ENCODE measurements at regions not wholly inside any gene's neighbourhood (a gene's known extent, or its start where the extent isn't known, plus 50 kb on each side); places are given as distances from the start of the nearest gene placed in this dataset.
"Not testable (repeated sequence)": the region's sequence is repeated elsewhere in the genome, so short reads cannot be mapped to it uniquely, and the experiment has no call there.

DNA sequence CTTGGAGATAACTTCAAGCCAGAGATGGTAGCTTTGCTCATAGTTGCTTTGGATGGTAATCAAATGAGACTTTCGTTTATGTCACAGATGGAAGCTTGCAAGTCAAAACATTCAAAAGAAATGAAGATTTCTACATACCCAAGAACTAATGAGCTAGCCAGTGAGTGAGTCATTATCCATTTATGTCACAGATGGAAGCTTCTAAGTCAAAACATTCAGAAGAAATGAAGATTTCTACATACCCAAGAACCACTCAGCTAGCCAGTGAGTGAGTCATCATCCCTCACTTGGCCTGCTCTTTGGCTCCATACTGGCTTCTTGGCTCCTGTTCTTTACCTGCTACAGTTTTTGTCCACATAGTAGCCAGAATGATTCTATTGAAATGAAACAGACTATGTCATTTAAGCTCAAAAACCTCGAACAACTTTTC, 559.8 kb upstream of the CBLB start:
- Histone ChIP-seq H3K27me3 (ENCODE audit: control insufficient read depth, insufficient read depth, low read length) (no peaks in the 10 kb centered on the region), H3K4me3 (ENCODE audit: low read depth, low read length) (no peak overlapping the region), H3K9ac (ENCODE audit: low read depth, low read length) (no peak overlapping the region), H3K36me3 (ENCODE audit: control insufficient read depth, insufficient read depth, low read length) (no peaks in the 10 kb centered on the region), H3K4me1 (ENCODE audit: control insufficient read depth, insufficient read depth, low read length) (no peaks in the 10 kb centered on the region), H3K9me3 (ENCODE audit: control insufficient read depth, insufficient read depth, low read length) (no peaks in the 10 kb centered on the region)

DNA sequence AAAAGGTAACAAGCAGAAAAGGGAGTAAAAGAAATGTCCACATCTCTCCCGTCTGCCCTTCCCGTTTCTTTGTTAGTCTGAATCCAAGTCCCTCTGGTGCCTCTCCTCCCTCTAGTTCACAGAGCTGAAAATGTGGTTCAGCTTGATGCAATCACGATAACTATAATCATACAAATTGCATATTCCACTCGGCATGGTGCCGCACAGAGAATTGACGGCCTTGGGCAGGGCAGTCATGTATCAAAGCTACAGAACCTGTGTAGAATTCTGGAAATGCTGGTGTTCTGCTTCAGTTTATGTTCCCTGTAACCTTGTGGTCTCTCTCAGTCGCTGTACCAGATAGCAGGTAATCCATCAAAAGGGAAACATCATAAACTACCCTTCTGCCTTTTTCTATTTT, 562.9 kb upstream of the CBLB start:
- no peaks in the 10 kb centered on the region for H3K9me3 ChIP-seq (ENCODE audit: control insufficient read depth, insufficient read depth, low read length)
- no peaks in the 10 kb centered on the region for H3K27me3 ChIP-seq (ENCODE audit: control insufficient read depth, insufficient read depth, low read length)
- no peaks in the 10 kb centered on the region for H3K4me1 ChIP-seq (ENCODE audit: control insufficient read depth, insufficient read depth, low read length)
- no peak overlapping the region for H3K9ac ChIP-seq (ENCODE audit: low read depth, low read length)
- no peak overlapping the region for H3K4me3 ChIP-seq (ENCODE audit: low read depth, low read length)
- no peaks in the 10 kb centered on the region for H3K36me3 ChIP-seq (ENCODE audit: control insufficient read depth, insufficient read depth, low read length)

DNA sequence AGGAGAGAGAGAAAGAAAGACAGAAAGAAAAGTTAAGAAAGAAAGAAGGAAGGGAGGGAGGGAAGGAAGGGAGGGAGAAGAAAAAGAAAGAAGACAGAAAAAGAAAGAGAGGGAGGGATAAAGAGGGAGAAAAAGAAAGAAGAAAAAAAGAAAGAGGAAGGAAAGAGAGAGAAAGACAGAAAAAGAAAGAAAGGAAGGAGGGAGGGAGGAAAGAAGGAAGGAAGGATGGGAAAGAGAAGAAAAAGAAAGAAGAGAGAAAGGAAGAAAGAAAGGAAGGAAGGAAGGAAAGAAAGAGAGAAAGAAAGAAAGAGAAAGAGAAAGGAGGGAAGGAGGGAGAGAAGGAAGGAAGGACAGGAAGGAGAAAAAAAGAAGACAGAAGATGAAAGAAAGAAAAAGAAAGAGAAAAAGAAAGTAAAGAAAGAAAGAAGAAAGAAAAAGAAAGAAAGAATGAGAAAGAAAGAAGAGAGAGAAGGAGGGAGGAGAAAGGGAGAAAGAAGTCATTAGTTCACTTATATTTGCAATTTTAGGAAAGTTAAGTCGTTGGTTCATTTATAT, 567.2 kb upstream of the CBLB start:
- Histone ChIP-seq H3K4me1 (ENCODE audit: control insufficient read depth, insufficient read depth, low read length) (no peaks in the 10 kb centered on the region), H3K4me3 (ENCODE audit: low read depth, low read length) (no peak overlapping the region), H3K27me3 (ENCODE audit: control insufficient read depth, insufficient read depth, low read length) (no peaks in the 10 kb centered on the region), H3K9ac (ENCODE audit: low read depth, low read length) (no peak overlapping the region), H3K9me3 (ENCODE audit: control insufficient read depth, insufficient read depth, low read length) (no peaks in the 10 kb centered on the region), H3K36me3 (ENCODE audit: control insufficient read depth, insufficient read depth, low read length) (no peaks in the 10 kb centered on the region)

DNA sequence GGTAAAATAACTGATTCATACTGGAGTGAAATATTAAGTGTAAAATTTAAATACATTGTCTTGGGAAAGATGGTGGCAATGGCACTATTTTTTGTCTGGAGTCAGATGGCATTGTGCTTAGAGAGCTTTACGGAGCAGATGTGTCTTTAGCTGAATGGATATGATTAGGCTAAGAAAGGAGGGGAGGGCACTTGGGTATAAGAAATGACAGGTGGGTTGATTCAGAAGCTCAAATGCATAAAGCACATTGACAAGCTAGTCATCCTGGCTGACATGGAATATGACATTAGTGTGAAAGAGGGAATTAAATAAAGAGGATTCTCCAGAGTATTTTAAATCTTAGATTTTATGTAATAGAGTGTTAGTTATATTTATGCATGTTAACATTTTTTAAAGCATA, 570.1 kb upstream of the CBLB start:
- Histone ChIP-seq H3K4me1 (ENCODE audit: control insufficient read depth, insufficient read depth, low read length) (no peaks in the 10 kb centered on the region), H3K9ac (ENCODE audit: low read depth, low read length) (no peak overlapping the region), H3K27me3 (ENCODE audit: control insufficient read depth, insufficient read depth, low read length) (no peaks in the 10 kb centered on the region), H3K36me3 (ENCODE audit: control insufficient read depth, insufficient read depth, low read length) (no peaks in the 10 kb centered on the region), H3K4me3 (ENCODE audit: low read depth, low read length) (no peak overlapping the region), H3K9me3 (ENCODE audit: control insufficient read depth, insufficient read depth, low read length) (no peaks in the 10 kb centered on the region)

DNA sequence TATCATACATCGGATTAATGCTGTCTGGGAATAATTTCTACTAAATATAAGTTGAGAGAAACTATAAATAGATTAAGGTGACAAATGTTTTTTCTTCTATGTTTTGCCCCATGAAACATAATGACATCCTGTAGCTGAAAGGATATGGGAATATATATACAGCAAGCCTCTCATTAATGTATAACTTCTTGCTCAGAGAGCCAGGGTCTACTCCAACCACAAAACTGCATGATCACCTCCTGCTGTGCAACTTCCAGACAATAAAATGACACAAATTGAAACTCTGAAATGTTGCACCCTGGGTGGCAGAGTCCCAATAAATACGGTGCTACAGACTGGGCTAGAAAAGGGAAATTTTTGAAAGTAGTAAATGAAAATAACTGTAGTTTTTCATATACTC, 571.9 kb upstream of the CBLB start:
- no peaks in the 10 kb centered on the region for H3K27me3 ChIP-seq (ENCODE audit: control insufficient read depth, insufficient read depth, low read length)
- H3K4me3 ChIP-seq (ENCODE audit: low read depth, low read length) = no peak overlapping the region
- no peaks in the 10 kb centered on the region for H3K9me3 ChIP-seq (ENCODE audit: control insufficient read depth, insufficient read depth, low read length)
- no peaks in the 10 kb centered on the region for H3K4me1 ChIP-seq (ENCODE audit: control insufficient read depth, insufficient read depth, low read length)
- no peak overlapping the region for H3K9ac ChIP-seq (ENCODE audit: low read depth, low read length)
- no peaks in the 10 kb centered on the region for H3K36me3 ChIP-seq (ENCODE audit: control insufficient read depth, insufficient read depth, low read length)

DNA sequence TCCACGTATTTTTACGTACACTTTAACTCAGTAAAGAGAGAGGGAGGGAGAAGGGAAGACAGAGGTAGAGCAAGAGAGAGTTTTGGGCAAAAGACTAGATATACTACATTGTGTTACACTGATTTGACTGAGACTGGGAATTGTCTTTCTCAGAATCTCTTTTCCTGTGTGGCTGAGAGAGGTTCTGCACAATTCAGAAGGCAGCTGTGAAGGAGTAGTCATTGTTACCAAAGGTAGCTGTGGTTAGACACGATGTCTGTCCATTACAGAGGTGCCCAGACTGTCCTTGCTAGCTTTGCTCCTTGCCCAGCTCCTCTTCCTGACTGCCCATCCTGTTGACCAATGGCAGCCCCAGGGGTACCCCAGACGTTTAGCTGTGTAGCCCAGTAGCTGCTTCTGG, 577.5 kb upstream of the CBLB start:
- H3K9ac ChIP-seq (ENCODE audit: low read depth, low read length) = no peak overlapping the region
- H3K4me1 ChIP-seq (ENCODE audit: control insufficient read depth, insufficient read depth, low read length) = no peaks in the 10 kb centered on the region
- H3K9me3 ChIP-seq (ENCODE audit: control insufficient read depth, insufficient read depth, low read length) = no peaks in the 10 kb centered on the region
- H3K36me3 ChIP-seq (ENCODE audit: control insufficient read depth, insufficient read depth, low read length) = no peaks in the 10 kb centered on the region
- H3K27me3 ChIP-seq (ENCODE audit: control insufficient read depth, insufficient read depth, low read length) = no peaks in the 10 kb centered on the region
- H3K4me3 ChIP-seq (ENCODE audit: low read depth, low read length) = no peak overlapping the region

DNA sequence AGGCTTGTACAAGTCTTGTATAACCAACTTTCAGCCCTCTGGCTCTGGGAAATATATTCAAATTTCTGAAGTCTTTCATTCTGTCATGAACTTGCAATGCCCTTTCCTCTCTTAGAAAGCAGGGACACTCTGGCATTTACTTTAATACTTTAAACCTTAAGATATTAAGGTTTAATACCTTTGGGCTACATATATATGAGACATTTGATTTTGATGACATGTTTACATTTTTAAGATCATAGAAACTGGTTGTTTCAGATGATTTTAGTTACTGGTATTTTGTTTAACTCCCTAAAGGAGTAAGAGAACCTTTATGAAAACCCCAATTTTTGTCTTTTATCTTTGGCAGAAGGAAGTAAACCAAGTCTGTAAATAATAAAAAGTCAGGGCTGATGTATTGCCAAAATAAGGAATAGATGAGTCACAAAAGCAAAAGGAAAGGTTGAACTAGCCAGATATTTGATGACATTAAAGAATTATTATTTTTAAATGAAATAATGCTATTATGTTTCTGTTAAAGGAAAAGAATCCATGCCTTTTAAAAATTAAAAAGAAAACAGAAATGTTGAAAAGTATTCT, 579.0 kb upstream of the CBLB start:
- no peaks in the 10 kb centered on the region for H3K4me1 ChIP-seq (ENCODE audit: control insufficient read depth, insufficient read depth, low read length)

DNA sequence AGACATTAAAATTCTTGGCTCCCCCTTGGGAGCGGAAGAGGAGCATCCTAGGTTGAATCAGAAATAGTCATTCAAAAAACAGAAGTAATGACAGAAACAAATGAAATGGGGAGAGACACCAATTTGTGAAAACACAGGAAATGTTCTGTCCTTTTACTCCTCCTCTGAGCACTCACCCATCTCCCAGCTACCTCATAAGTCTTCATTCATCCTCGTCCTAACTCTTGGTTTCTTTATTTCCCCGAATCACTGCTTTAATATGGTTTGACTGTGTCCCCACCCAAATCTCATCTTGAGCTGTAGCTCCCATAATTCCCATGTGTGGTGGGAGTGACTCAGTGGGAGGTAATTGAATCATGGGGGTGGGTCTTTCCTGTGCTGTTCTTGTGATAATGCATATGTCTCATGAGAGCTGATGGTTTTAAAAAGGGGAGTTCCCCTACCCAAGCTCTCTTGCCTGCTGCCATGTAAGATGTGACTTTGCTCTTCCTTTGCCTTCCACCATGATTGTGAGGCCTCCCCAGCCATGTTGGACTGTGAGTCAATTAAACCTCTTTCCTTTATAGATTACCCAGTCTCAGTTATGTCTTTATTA, 579.7 kb upstream of the CBLB start:
- H3K27me3 ChIP-seq (ENCODE audit: control insufficient read depth, insufficient read depth, low read length); H3K9me3 ChIP-seq (ENCODE audit: control insufficient read depth, insufficient read depth, low read length); H3K4me1 ChIP-seq (ENCODE audit: control insufficient read depth, insufficient read depth, low read length); H3K36me3 ChIP-seq (ENCODE audit: control insufficient read depth, insufficient read depth, low read length); H3K9ac ChIP-seq (ENCODE audit: low read depth, low read length); H3K4me3 ChIP-seq (ENCODE audit: low read depth, low read length): not testable (repeated sequence)

More for the DNA sequence above, 579.0 kb upstream of the CBLB start:
- no peaks in the 10 kb centered on the region for H3K36me3 ChIP-seq (ENCODE audit: control insufficient read depth, insufficient read depth, low read length)
- H3K4me3 ChIP-seq (ENCODE audit: low read depth, low read length) = no peak overlapping the region
- H3K9ac ChIP-seq (ENCODE audit: low read depth, low read length) = no peak overlapping the region
- H3K27me3 ChIP-seq (ENCODE audit: control insufficient read depth, insufficient read depth, low read length) = no peaks in the 10 kb centered on the region
- no peaks in the 10 kb centered on the region for H3K9me3 ChIP-seq (ENCODE audit: control insufficient read depth, insufficient read depth, low read length)

DNA sequence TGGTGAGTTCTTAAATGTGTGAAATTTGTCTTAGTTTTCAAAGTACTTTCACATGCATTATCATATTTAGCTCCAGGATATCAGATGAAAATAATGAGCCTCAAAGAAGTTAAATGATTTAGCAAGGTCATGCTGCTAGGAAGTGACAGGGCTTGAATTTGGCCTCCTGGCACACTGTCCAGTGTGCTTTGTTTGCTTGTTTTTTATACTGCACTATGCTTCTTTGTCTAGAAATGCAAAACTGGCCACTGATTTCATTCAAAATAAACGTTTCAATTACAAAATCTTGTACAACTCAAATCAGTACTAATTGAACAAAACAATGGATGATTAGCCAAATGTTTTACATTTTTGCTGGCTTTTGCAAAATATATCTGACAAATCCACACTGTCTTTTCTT, 583.3 kb upstream of the CBLB start:
- Histone ChIP-seq H3K36me3 (ENCODE audit: control insufficient read depth, insufficient read depth, low read length) (no peaks in the 10 kb centered on the region), H3K9ac (ENCODE audit: low read depth, low read length) (no peak overlapping the region), H3K27me3 (ENCODE audit: control insufficient read depth, insufficient read depth, low read length) (no peaks in the 10 kb centered on the region), H3K9me3 (ENCODE audit: control insufficient read depth, insufficient read depth, low read length) (no peaks in the 10 kb centered on the region), H3K4me3 (ENCODE audit: low read depth, low read length) (no peak overlapping the region), H3K4me1 (ENCODE audit: control insufficient read depth, insufficient read depth, low read length) (no peaks in the 10 kb centered on the region)

DNA sequence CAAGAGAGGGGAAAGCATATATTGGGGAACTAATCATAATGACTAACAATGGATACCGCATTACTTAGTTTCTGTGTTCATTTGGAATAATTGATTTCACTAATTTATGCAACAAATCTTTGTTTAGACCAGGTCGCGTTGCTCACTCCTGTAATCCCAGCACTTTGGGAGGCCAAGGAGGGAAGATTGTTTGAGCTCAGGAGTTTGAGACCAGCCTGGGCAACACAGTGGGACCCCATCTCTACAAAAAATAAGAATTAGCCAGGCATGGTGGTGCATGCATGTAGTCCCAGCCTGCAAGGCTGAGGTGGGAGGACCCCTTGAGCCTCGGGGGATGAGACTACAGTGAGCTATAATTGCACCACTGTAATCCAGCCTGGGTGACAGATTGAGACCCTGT, 585.7 kb upstream of the CBLB start:
- Histone ChIP-seq H3K9me3 (ENCODE audit: control insufficient read depth, insufficient read depth, low read length) (no peaks in the 10 kb centered on the region), H3K4me1 (ENCODE audit: control insufficient read depth, insufficient read depth, low read length) (no peaks in the 10 kb centered on the region), H3K4me3 (ENCODE audit: low read depth, low read length) (no peak overlapping the region), H3K27me3 (ENCODE audit: control insufficient read depth, insufficient read depth, low read length) (no peaks in the 10 kb centered on the region), H3K36me3 (ENCODE audit: control insufficient read depth, insufficient read depth, low read length) (no peaks in the 10 kb centered on the region), H3K9ac (ENCODE audit: low read depth, low read length) (no peak overlapping the region)

DNA sequence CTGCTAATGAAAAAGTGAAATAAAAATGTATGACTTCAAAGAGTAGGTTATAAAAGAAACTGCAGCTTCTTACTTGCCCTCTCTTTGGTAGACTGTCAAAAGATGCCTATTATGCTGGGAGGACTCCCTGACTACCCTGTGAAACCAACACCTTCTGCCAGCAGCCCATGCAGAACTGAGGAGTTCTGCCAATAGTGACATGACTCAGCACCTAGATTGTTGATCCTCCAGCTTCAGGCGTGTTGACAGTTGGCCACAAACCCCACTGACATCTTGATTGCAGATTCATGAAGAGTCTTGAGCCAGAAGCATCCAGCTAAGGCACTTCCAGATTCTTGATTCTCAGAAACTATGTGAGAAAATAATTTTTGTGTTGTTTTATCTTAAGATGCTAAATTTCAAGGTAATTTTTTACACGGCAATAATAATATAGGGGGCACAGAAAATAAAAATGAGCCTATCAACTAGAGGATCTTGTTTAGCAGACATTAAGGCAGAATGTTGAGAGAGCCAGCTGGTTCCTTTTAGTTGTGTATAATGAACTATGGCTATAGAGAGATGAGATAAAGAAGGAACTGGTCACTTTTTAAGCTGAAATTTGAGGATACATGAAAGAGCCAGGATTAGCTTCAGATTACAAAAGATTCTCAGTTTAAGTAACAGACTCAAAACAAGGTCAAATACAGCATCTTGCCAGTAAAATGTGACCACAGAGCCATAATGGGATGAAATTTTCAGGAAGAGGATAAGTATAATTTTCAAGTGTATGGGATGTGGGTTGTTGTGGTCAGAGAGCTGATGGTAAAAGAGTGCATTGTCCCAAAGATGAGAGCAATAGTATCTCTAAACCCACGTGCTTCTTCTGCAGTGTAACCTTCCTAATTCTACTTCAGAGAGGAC, 588.7 kb upstream of the CBLB start:
- no peaks in the 10 kb centered on the region for H3K4me1 ChIP-seq (ENCODE audit: control insufficient read depth, insufficient read depth, low read length)
- H3K4me3 ChIP-seq (ENCODE audit: low read depth, low read length) = no peak overlapping the region
- H3K9ac ChIP-seq (ENCODE audit: low read depth, low read length) = no peak overlapping the region
- H3K36me3 ChIP-seq (ENCODE audit: control insufficient read depth, insufficient read depth, low read length) = no peaks in the 10 kb centered on the region
- H3K27me3 ChIP-seq (ENCODE audit: control insufficient read depth, insufficient read depth, low read length) = no peaks in the 10 kb centered on the region
- no peaks in the 10 kb centered on the region for H3K9me3 ChIP-seq (ENCODE audit: control insufficient read depth, insufficient read depth, low read length)

DNA sequence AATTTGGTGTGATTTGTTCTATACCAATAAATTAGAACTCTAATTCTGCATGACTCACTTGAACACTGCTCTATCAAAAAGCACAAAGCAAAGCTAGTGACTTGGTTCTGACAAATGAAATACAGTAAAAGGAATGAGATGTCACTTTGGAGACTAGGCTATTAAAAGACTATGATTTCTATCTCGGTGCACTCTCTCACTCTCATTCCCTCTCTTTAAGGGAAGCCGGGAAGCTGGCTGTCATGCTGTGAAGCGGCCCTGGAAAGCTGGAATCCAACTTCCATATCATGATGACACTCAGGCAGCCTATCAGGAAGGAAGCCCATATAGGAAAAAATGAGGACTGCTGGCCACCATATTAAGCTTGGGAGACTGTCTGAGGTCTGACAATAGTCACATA, 590.1 kb upstream of the CBLB start:
- Histone ChIP-seq H3K36me3 (ENCODE audit: control insufficient read depth, insufficient read depth, low read length) (no peaks in the 10 kb centered on the region), H3K4me3 (ENCODE audit: low read depth, low read length) (no peak overlapping the region), H3K27me3 (ENCODE audit: control insufficient read depth, insufficient read depth, low read length) (no peaks in the 10 kb centered on the region), H3K9me3 (ENCODE audit: control insufficient read depth, insufficient read depth, low read length) (no peaks in the 10 kb centered on the region), H3K4me1 (ENCODE audit: control insufficient read depth, insufficient read depth, low read length) (no peaks in the 10 kb centered on the region), H3K9ac (ENCODE audit: low read depth, low read length) (no peak overlapping the region)

Data from iPS-15b (cell line).